ENCODE measurements at regions not wholly inside any gene's neighbourhood (a gene's known extent, or its start where the extent isn't known, plus 50 kb on each side); places are given as distances from the start of the nearest gene placed in this dataset.

GRCh38 chr10:21061982-21062381 lies 164.9 kb upstream of the NEBL start:
- no peak for TF ChIP-seq ZNF274 (IDR thresholded peaks at IDR 0.05; ENCODE audit: low read depth, low read length)
- no peak for TF ChIP-seq SUZ12 (IDR thresholded peaks at IDR 0.05; ENCODE audit: extremely low read depth, insufficient read depth, insufficient read length)
- TF ChIP-seq YY1 (IDR thresholded peaks at IDR 0.05; ENCODE audit: insufficient read depth, insufficient read length): no peak
- DNase-seq (ENCODE audit: low read depth, low spot score): no peak
- H3K9me3 ChIP-seq (ENCODE audit: insufficient read depth, low read length): peaks cover 9% of the 10 kb centered on the region; the same call in 1 of the 2 replicates

GRCh38 chr10:21061184-21061583 lies 164.1 kb upstream of the NEBL start:
- Histone ChIP-seq H3K36me3 (ENCODE audit: insufficient read depth, insufficient read length, low read length) (no peaks in the 10 kb centered on the region), H3K9ac (ENCODE audit: insufficient read length, low read depth) (no peak overlapping the region), H3K4me3 (ENCODE audit: insufficient read length, low read depth) (no peak overlapping the region), H3K27me3 (ENCODE audit: insufficient read depth, insufficient read length) (no peaks in the 10 kb centered on the region), H3K9me3 (ENCODE audit: insufficient read depth, low read length) (peaks cover 9% of the 10 kb centered on the region; the same call in 1 of the 2 replicates), H3K4me1 (ENCODE audit: insufficient read depth, insufficient read length) (no peaks in the 10 kb centered on the region)
- DNase-seq (ENCODE audit: low read depth, low spot score): no peak
- TF ChIP-seq SUZ12 (IDR thresholded peaks at IDR 0.05; ENCODE audit: extremely low read depth, insufficient read depth, insufficient read length) (no peak), YY1 (IDR thresholded peaks at IDR 0.05; ENCODE audit: insufficient read depth, insufficient read length) (no peak), ZNF274 (IDR thresholded peaks at IDR 0.05; ENCODE audit: low read depth, low read length) (no peak)

More at GRCh38 chr10:21061982-21062381, 164.9 kb upstream of the NEBL start:
- Histone ChIP-seq H3K36me3 (ENCODE audit: insufficient read depth, insufficient read length, low read length) (no peaks in the 10 kb centered on the region), H3K27me3 (ENCODE audit: insufficient read depth, insufficient read length) (no peaks in the 10 kb centered on the region), H3K9ac (ENCODE audit: insufficient read length, low read depth) (no peak overlapping the region), H3K4me1 (ENCODE audit: insufficient read depth, insufficient read length) (no peaks in the 10 kb centered on the region), H3K4me3 (ENCODE audit: insufficient read length, low read depth) (no peak overlapping the region)

GRCh38 chr10:21060626-21061025 lies 163.5 kb upstream of the NEBL start:
- TF ChIP-seq ZNF274 (IDR thresholded peaks at IDR 0.05; ENCODE audit: low read depth, low read length) (no peak), SUZ12 (IDR thresholded peaks at IDR 0.05; ENCODE audit: extremely low read depth, insufficient read depth, insufficient read length) (no peak), YY1 (IDR thresholded peaks at IDR 0.05; ENCODE audit: insufficient read depth, insufficient read length) (no peak)
- H3K4me3 ChIP-seq (ENCODE audit: insufficient read length, low read depth): no peak overlapping the region
- H3K36me3 ChIP-seq (ENCODE audit: insufficient read depth, insufficient read length, low read length): no peaks in the 10 kb centered on the region
- H3K9me3 ChIP-seq (ENCODE audit: insufficient read depth, low read length): peaks cover 9% of the 10 kb centered on the region; the same call in 1 of the 2 replicates
- no peak overlapping the region for H3K9ac ChIP-seq (ENCODE audit: insufficient read length, low read depth)
- H3K27me3 ChIP-seq (ENCODE audit: insufficient read depth, insufficient read length): no peaks in the 10 kb centered on the region
- DNase-seq (ENCODE audit: low read depth, low spot score): no peak
- H3K4me1 ChIP-seq (ENCODE audit: insufficient read depth, insufficient read length): no peaks in the 10 kb centered on the region

- Histone ChIP-seq H3K4me1 (ENCODE audit: insufficient read depth, insufficient read length) (no peaks in the 10 kb centered on the region), H3K36me3 (ENCODE audit: insufficient read depth, insufficient read length, low read length) (no peaks in the 10 kb centered on the region), H3K9me3 (ENCODE audit: insufficient read depth, low read length) (peaks cover 9% of the 10 kb centered on the region; the same call in 1 of the 2 replicates), H3K4me3 (ENCODE audit: insufficient read length, low read depth) (no peak overlapping the region), H3K27me3 (ENCODE audit: insufficient read depth, insufficient read length) (no peaks in the 10 kb centered on the region), H3K9ac (ENCODE audit: insufficient read length, low read depth) (no peak overlapping the region)
- TF ChIP-seq ZNF274 (IDR thresholded peaks at IDR 0.05; ENCODE audit: low read depth, low read length): no peak
- TF ChIP-seq YY1 (IDR thresholded peaks at IDR 0.05; ENCODE audit: insufficient read depth, insufficient read length): no peak
- TF ChIP-seq SUZ12 (IDR thresholded peaks at IDR 0.05; ENCODE audit: extremely low read depth, insufficient read depth, insufficient read length): no peak
- DNase-seq (ENCODE audit: low read depth, low spot score): no peak
Observed at GRCh38 chr10:21057989-21058388, 160.9 kb upstream of the NEBL start.

GRCh38 chr10:21057436-21057835 lies 160.3 kb upstream of the NEBL start:
- Histone ChIP-seq H3K4me3 (ENCODE audit: insufficient read length, low read depth) (no peak overlapping the region), H3K4me1 (ENCODE audit: insufficient read depth, insufficient read length) (no peaks in the 10 kb centered on the region), H3K27me3 (ENCODE audit: insufficient read depth, insufficient read length) (no peaks in the 10 kb centered on the region), H3K9me3 (ENCODE audit: insufficient read depth, low read length) (peaks cover 9% of the 10 kb centered on the region; the same call in 1 of the 2 replicates), H3K9ac (ENCODE audit: insufficient read length, low read depth) (no peak overlapping the region), H3K36me3 (ENCODE audit: insufficient read depth, insufficient read length, low read length) (no peaks in the 10 kb centered on the region)
- no peak for DNase-seq (ENCODE audit: low read depth, low spot score)
- no peak for TF ChIP-seq YY1 (IDR thresholded peaks at IDR 0.05; ENCODE audit: insufficient read depth, insufficient read length)
- TF ChIP-seq ZNF274 (IDR thresholded peaks at IDR 0.05; ENCODE audit: low read depth, low read length): no peak
- TF ChIP-seq SUZ12 (IDR thresholded peaks at IDR 0.05; ENCODE audit: extremely low read depth, insufficient read depth, insufficient read length): no peak

- TF ChIP-seq YY1 (IDR thresholded peaks at IDR 0.05; ENCODE audit: insufficient read depth, insufficient read length) (no peak), ZNF274 (IDR thresholded peaks at IDR 0.05; ENCODE audit: low read depth, low read length) (no peak), SUZ12 (IDR thresholded peaks at IDR 0.05; ENCODE audit: extremely low read depth, insufficient read depth, insufficient read length) (no peak)
- H3K4me1 ChIP-seq (ENCODE audit: insufficient read depth, insufficient read length): no peaks in the 10 kb centered on the region
- H3K4me3 ChIP-seq (ENCODE audit: insufficient read length, low read depth): no peak overlapping the region
- no peak for DNase-seq (ENCODE audit: low read depth, low spot score)
- H3K9me3 ChIP-seq (ENCODE audit: insufficient read depth, low read length): peaks cover 9% of the 10 kb centered on the region; the same call in 1 of the 2 replicates
- no peaks in the 10 kb centered on the region for H3K36me3 ChIP-seq (ENCODE audit: insufficient read depth, insufficient read length, low read length)
- no peak overlapping the region for H3K9ac ChIP-seq (ENCODE audit: insufficient read length, low read depth)
- H3K27me3 ChIP-seq (ENCODE audit: insufficient read depth, insufficient read length): no peaks in the 10 kb centered on the region
Observed at GRCh38 chr10:21056461-21056860, 159.3 kb upstream of the NEBL start.

GRCh38 chr10:21055339-21056135 lies 158.4 kb upstream of the NEBL start:
- DNase-seq (ENCODE audit: low read depth, low spot score): no peak
- TF ChIP-seq SUZ12 (IDR thresholded peaks at IDR 0.05; ENCODE audit: extremely low read depth, insufficient read depth, insufficient read length): no peak
- no peak for TF ChIP-seq YY1 (IDR thresholded peaks at IDR 0.05; ENCODE audit: insufficient read depth, insufficient read length)
- no peak for TF ChIP-seq ZNF274 (IDR thresholded peaks at IDR 0.05; ENCODE audit: low read depth, low read length)
- Histone ChIP-seq H3K27me3 (ENCODE audit: insufficient read depth, insufficient read length) (no peaks in the 10 kb centered on the region), H3K9me3 (ENCODE audit: insufficient read depth, low read length) (peaks cover 9% of the 10 kb centered on the region; the same call in 1 of the 2 replicates), H3K4me1 (ENCODE audit: insufficient read depth, insufficient read length) (no peaks in the 10 kb centered on the region), H3K4me3 (ENCODE audit: insufficient read length, low read depth) (no peak overlapping the region), H3K9ac (ENCODE audit: insufficient read length, low read depth) (no peak overlapping the region), H3K36me3 (ENCODE audit: insufficient read depth, insufficient read length, low read length) (no peaks in the 10 kb centered on the region)

Data from NT2/D1 (cell line).